ENCODE measurements at regions not wholly inside any gene's neighbourhood (a gene's known extent, or its start where the extent isn't known, plus 50 kb on each side); places are given as distances from the start of the nearest gene placed in this dataset.

GRCh38 chr1:214954617-214954949, 128.0 kb upstream of the KCNK2 start:
- H3K27me3 ChIP-seq (ENCODE audit: insufficient read depth, poor library complexity, severe bottlenecking): no peaks in the 10 kb centered on the region
- DNase-seq (ENCODE audit: low read depth in 1 of 2, low spot score in 1 of 2): no peak
- H3K27ac ChIP-seq (replicated peaks): no peak overlapping the region
- no peak overlapping the region for H3K4me3 ChIP-seq (replicated peaks; ENCODE audit: insufficient read depth, low read length)
- TF ChIP-seq CTCF (IDR thresholded peaks at IDR 0.05; ENCODE audit: insufficient read depth, low read length): no peak
- no peak for TF ChIP-seq SPI1 (IDR thresholded peaks at IDR 0.05; ENCODE audit: borderline replicate concordance, low read depth)
- TF ChIP-seq GABPA (IDR thresholded peaks at IDR 0.05; ENCODE audit: low read depth): no peak
- TF ChIP-seq REST (IDR thresholded peaks at IDR 0.05; ENCODE audit: insufficient replicate concordance, low read depth): no peak
- no peak for TF ChIP-seq POLR2AphosphoS5 (IDR thresholded peaks at IDR 0.05; ENCODE audit: low read depth)

GRCh38 chr1:214957330-214958137, 125.0 kb upstream of the KCNK2 start:
- peak overlapping the region; percentile 60 for H3K27ac ChIP-seq (replicated peaks)
- no peak overlapping the region for H3K4me3 ChIP-seq (replicated peaks; ENCODE audit: insufficient read depth, low read length)
- TF ChIP-seq SPI1 (IDR thresholded peaks at IDR 0.05; ENCODE audit: borderline replicate concordance, low read depth) (no peak; the same call in 1 of the 2 replicates), POLR2AphosphoS5 (IDR thresholded peaks at IDR 0.05; ENCODE audit: low read depth) (peak; percentile 54; the same call in 1 of the 2 replicates), CTCF (IDR thresholded peaks at IDR 0.05; ENCODE audit: insufficient read depth, low read length) (no peak), GABPA (IDR thresholded peaks at IDR 0.05; ENCODE audit: low read depth) (peak; percentile 69), REST (IDR thresholded peaks at IDR 0.05; ENCODE audit: insufficient replicate concordance, low read depth) (no peak)
- H3K27me3 ChIP-seq (ENCODE audit: insufficient read depth, poor library complexity, severe bottlenecking): no peaks in the 10 kb centered on the region
- peak; percentile 87 to 89 for DNase-seq (ENCODE audit: low read depth in 1 of 2, low spot score in 1 of 2)

- H3K4me3 ChIP-seq (replicated peaks; ENCODE audit: insufficient read depth, low read length): no peak overlapping the region
- peak in 1 of 2 experiments; percentile 6 for DNase-seq (ENCODE audit: low read depth in 1 of 2, low spot score in 1 of 2)
- H3K27ac ChIP-seq (replicated peaks): peak overlapping the region; percentile 60
- H3K27me3 ChIP-seq (ENCODE audit: insufficient read depth, poor library complexity, severe bottlenecking): no peaks in the 10 kb centered on the region
- no peak for TF ChIP-seq GABPA (IDR thresholded peaks at IDR 0.05; ENCODE audit: low read depth)
- no peak for TF ChIP-seq SPI1 (IDR thresholded peaks at IDR 0.05; ENCODE audit: borderline replicate concordance, low read depth)
- TF ChIP-seq CTCF (IDR thresholded peaks at IDR 0.05; ENCODE audit: insufficient read depth, low read length): no peak
- no peak for TF ChIP-seq REST (IDR thresholded peaks at IDR 0.05; ENCODE audit: insufficient replicate concordance, low read depth)
- no peak for TF ChIP-seq POLR2AphosphoS5 (IDR thresholded peaks at IDR 0.05; ENCODE audit: low read depth)
Observed at GRCh38 chr1:214958486-214958885, 124.1 kb upstream of the KCNK2 start.

Measured in HL-60 (cell line).